Lower leg skin (tissue), 3 donors: ENCODE measurements at regions not wholly inside any gene's neighbourhood (a gene's known extent, or its start where the extent isn't known, plus 50 kb on each side); places are given as distances from the start of the nearest gene placed in this dataset.

ENCODE experiments used
- POLR2A ChIP-seq, 2 donors: fragments of 450-650 bp; IDR thresholded peaks; one replicate each; pipeline ENCODE4 v1.6.1; 2016 to 2017; ENCODE audit warnings: antibody characterized with exemption in 2 of 2, mild to moderate bottlenecking in 1 of 2, moderate library complexity in 1 of 2
- TF ChIP-seq, protein P1 (sequence below), 3 donors: fragments of 450-650 bp; IDR thresholded peaks; one replicate each; pipeline ENCODE4 v1.5.1; 2016; ENCODE audit warnings: antibody characterized with exemption in 3 of 3, mild to moderate bottlenecking in 3 of 3, moderate library complexity in 2 of 3

GRCh38 chr1:239844833-239845232, 246.8 kb upstream of the FMN2 start:
- TF ChIP-seq, protein P1, sequence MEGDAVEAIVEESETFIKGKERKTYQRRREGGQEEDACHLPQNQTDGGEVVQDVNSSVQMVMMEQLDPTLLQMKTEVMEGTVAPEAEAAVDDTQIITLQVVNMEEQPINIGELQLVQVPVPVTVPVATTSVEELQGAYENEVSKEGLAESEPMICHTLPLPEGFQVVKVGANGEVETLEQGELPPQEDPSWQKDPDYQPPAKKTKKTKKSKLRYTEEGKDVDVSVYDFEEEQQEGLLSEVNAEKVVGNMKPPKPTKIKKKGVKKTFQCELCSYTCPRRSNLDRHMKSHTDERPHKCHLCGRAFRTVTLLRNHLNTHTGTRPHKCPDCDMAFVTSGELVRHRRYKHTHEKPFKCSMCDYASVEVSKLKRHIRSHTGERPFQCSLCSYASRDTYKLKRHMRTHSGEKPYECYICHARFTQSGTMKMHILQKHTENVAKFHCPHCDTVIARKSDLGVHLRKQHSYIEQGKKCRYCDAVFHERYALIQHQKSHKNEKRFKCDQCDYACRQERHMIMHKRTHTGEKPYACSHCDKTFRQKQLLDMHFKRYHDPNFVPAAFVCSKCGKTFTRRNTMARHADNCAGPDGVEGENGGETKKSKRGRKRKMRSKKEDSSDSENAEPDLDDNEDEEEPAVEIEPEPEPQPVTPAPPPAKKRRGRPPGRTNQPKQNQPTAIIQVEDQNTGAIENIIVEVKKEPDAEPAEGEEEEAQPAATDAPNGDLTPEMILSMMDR (IDR thresholded peaks at IDR 0.05) = no peak
- TF ChIP-seq POLR2A (IDR thresholded peaks at IDR 0.05) = no peak
